ENCODE measurements at regions not wholly inside any gene's neighbourhood (a gene's known extent, or its start where the extent isn't known, plus 50 kb on each side); places are given as distances from the start of the nearest gene placed in this dataset.

- TF ChIP-seq MAX (IDR thresholded peaks at IDR 0.05; ENCODE audit: insufficient read depth, insufficient read length): no peak
- TF ChIP-seq GATA2 (IDR thresholded peaks at IDR 0.05; ENCODE audit: insufficient read depth, insufficient read length, low read depth, low read length): no peak
- no peak for TF ChIP-seq EZH2 (IDR thresholded peaks at IDR 0.05; ENCODE audit: borderline replicate concordance, low read depth, low read length, severe bottlenecking)
- no peak for TF ChIP-seq POLR2A (IDR thresholded peaks at IDR 0.05; ENCODE audit: low read depth, low read length)
- TF ChIP-seq JUN (IDR thresholded peaks at IDR 0.05; ENCODE audit: borderline replicate concordance, insufficient read depth, insufficient read length, low read depth): no peak
- no peak for TF ChIP-seq MYC (IDR thresholded peaks at IDR 0.05; ENCODE audit: low read depth, low read length)
- TF ChIP-seq POLR2AphosphoS5 (IDR thresholded peaks at IDR 0.05; ENCODE audit: insufficient read depth, low read depth, low read length): no peak
- no peak for TF ChIP-seq CTCF (IDR thresholded peaks at IDR 0.05; ENCODE audit: extremely low read depth in 1 of 2, insufficient read depth in 1 of 2, low read depth in 1 of 2, low read length in 2 of 2)
- TF ChIP-seq FOS (IDR thresholded peaks at IDR 0.05; ENCODE audit: borderline replicate concordance, insufficient read depth, low read length): no peak
- Histone ChIP-seq H3K9ac (replicated peaks; ENCODE audit: extremely low read depth, insufficient read depth, low read length) (no peak overlapping the region), H3K9me1 (replicated peaks; ENCODE audit: control insufficient read depth, extremely low read depth, insufficient read depth, low read length) (no peaks in the 10 kb centered on the region), H3K27ac (ENCODE audit: insufficient read depth, low read depth, low read length) (no peak overlapping the region), H3K4me1 (ENCODE audit: control insufficient read depth, extremely low read depth, insufficient read depth, low read length) (no peaks in the 10 kb centered on the region), H4K20me1 (replicated peaks; ENCODE audit: control insufficient read depth, extremely low read depth, insufficient read depth, low read length) (no peaks in the 10 kb centered on the region), H3K27me3 (ENCODE audit: control insufficient read depth in 2 of 2, insufficient read depth in 2 of 2, low read length in 2 of 2) (no peaks in the 10 kb centered on the region), H3K4me3 (replicated peaks in 1 of 3; ENCODE audit: insufficient read depth in 1 of 3, low read depth in 1 of 3, low read length in 3 of 3) (no peak overlapping the region), H3K9me3 (replicated peaks; ENCODE audit: control insufficient read depth, insufficient read depth, low read length) (no peaks in the 10 kb centered on the region), H3K36me3 (ENCODE audit: control insufficient read depth in 2 of 2, extremely low read depth in 1 of 2, insufficient read depth in 2 of 2, low read length in 2 of 2) (peaks cover 16 to 47% of the 10 kb centered on the region in 2 experiments), H3K79me2 (ENCODE audit: control insufficient read depth, insufficient read depth, low read length) (peaks cover 8% of the 10 kb centered on the region), H2AFZ (ENCODE audit: low read depth, low read length) (no peak overlapping the region), H3K4me2 (ENCODE audit: insufficient read depth, low read length) (no peak overlapping the region)
- DNase-seq (ENCODE audit: low read depth, low spot score) (no peak), FAIRE-seq (no peak)
- CTCF ChIA-PET: no interaction called here
- no TSS peak for BruUV-seq (replicated peaks)
- intact Hi-C loops (cut with micrococcal nuclease) (no loop called here), dilution Hi-C loops (cut with MboI; ENCODE audit: extremely low pct_ligation_motif_present, low sequenced_read_pairs) (no loop called here)
- POLR2A ChIA-PET: no interaction called here
Observed at GRCh38 chr7:149616898-149617297, 119.3 kb upstream of the ZNF746 start.
